ENCODE measurements at regions not wholly inside any gene's neighbourhood (a gene's known extent, or its start where the extent isn't known, plus 50 kb on each side); places are given as distances from the start of the nearest gene placed in this dataset.

DNA sequence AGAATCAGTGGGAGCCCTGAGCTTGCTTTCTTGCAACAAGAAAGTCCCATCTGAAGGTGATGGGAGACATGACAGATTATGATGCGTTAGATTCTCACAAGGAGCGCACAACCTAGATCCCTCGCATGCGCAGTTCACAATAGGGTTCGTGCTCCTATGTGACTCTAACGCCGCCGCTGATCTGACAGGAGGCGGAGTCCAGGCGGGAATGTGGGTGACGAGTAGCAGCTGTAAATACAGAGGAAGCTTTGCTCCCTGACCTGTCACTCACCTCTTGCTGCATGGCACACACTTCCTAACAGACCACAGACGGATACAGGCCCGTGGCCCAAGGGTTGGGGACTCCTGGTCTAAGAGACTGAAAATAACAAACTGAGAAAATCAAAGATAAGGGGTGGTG, 1163.4 kb upstream of the AUTS2 start:
- Histone ChIP-seq H3K27ac (ENCODE audit: low read depth, low read length) (no peak overlapping the region), H3K27me3 (ENCODE audit: control insufficient read depth in 1 of 2, insufficient read depth in 2 of 2, low read length in 2 of 2) (no peaks in the 10 kb centered on the region), H3K4me1 (ENCODE audit: control insufficient read depth in 1 of 2, insufficient read depth in 2 of 2, low read length in 2 of 2) (no peaks in the 10 kb centered on the region), H3K9me3 (ENCODE audit: control insufficient read depth in 1 of 2, low read length in 2 of 2) (peaks cover 0 to 4% of the 10 kb centered on the region in 2 donors), H3K4me3 (ENCODE audit: low read depth in 1 of 2, low read length in 2 of 2) (no peak overlapping the region), H3K9ac (ENCODE audit: low read depth in 1 of 2, low read length in 2 of 2) (no peak overlapping the region), H3K36me3 (ENCODE audit: control insufficient read depth in 1 of 2, insufficient read depth in 2 of 2, low read length in 2 of 2) (no peaks in the 10 kb centered on the region)

DNA sequence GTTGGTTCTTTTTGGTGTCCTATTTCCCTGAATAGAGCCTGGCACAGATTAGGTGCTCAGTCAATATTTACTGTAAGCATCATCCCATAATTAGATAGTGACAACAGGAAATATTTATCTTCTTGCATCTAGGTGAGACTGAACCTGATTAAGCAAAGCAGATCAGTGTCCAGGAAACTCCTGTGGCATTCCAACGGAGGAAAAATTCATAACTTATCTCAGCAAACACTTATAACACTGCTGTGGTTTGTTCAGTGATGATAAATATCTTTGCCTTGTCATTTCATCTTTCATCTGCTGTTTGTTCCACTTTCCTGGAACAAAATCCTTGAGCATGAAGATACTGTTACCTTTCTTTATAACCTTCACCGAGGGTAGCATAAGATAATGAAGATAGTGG, 1160.3 kb upstream of the AUTS2 start:
- Histone ChIP-seq H3K9me3 (ENCODE audit: control insufficient read depth in 1 of 2, low read length in 2 of 2) (peaks cover 0 to 4% of the 10 kb centered on the region in 2 donors), H3K9ac (ENCODE audit: low read depth in 1 of 2, low read length in 2 of 2) (no peak overlapping the region), H3K4me1 (ENCODE audit: control insufficient read depth in 1 of 2, insufficient read depth in 2 of 2, low read length in 2 of 2) (no peaks in the 10 kb centered on the region), H3K4me3 (ENCODE audit: low read depth in 1 of 2, low read length in 2 of 2) (no peak overlapping the region), H3K36me3 (ENCODE audit: control insufficient read depth in 1 of 2, insufficient read depth in 2 of 2, low read length in 2 of 2) (no peaks in the 10 kb centered on the region), H3K27ac (ENCODE audit: low read depth, low read length) (no peak overlapping the region), H3K27me3 (ENCODE audit: control insufficient read depth in 1 of 2, insufficient read depth in 2 of 2, low read length in 2 of 2) (no peaks in the 10 kb centered on the region)

- H3K36me3 ChIP-seq (ENCODE audit: control insufficient read depth in 1 of 2, insufficient read depth in 2 of 2, low read length in 2 of 2): no peaks in the 10 kb centered on the region
- H3K9ac ChIP-seq (ENCODE audit: low read depth in 1 of 2, low read length in 2 of 2): no peak overlapping the region
- no peaks in the 10 kb centered on the region for H3K4me1 ChIP-seq (ENCODE audit: control insufficient read depth in 1 of 2, insufficient read depth in 2 of 2, low read length in 2 of 2)
- no peaks in the 10 kb centered on the region for H3K27me3 ChIP-seq (ENCODE audit: control insufficient read depth in 1 of 2, insufficient read depth in 2 of 2, low read length in 2 of 2)
- no peak overlapping the region for H3K27ac ChIP-seq (ENCODE audit: low read depth, low read length)
- H3K4me3 ChIP-seq (ENCODE audit: low read depth in 1 of 2, low read length in 2 of 2): no peak overlapping the region
- H3K9me3 ChIP-seq (ENCODE audit: control insufficient read depth in 1 of 2, low read length in 2 of 2): peaks cover 0 to 4% of the 10 kb centered on the region in 2 donors
Observed at GRCh38 chr7:68438811-68439210, 1159.5 kb upstream of the AUTS2 start.

- no peak overlapping the region for H3K9ac ChIP-seq (ENCODE audit: low read depth in 1 of 2, low read length in 2 of 2)
- no peak overlapping the region for H3K27ac ChIP-seq (ENCODE audit: low read depth, low read length)
- no peaks in the 10 kb centered on the region for H3K36me3 ChIP-seq (ENCODE audit: control insufficient read depth in 1 of 2, insufficient read depth in 2 of 2, low read length in 2 of 2)
- H3K9me3 ChIP-seq (ENCODE audit: control insufficient read depth in 1 of 2, low read length in 2 of 2): peaks cover 0 to 4% of the 10 kb centered on the region in 2 donors
- H3K4me1 ChIP-seq (ENCODE audit: control insufficient read depth in 1 of 2, insufficient read depth in 2 of 2, low read length in 2 of 2): no peaks in the 10 kb centered on the region
- no peak overlapping the region for H3K4me3 ChIP-seq (ENCODE audit: low read depth in 1 of 2, low read length in 2 of 2)
- no peaks in the 10 kb centered on the region for H3K27me3 ChIP-seq (ENCODE audit: control insufficient read depth in 1 of 2, insufficient read depth in 2 of 2, low read length in 2 of 2)
Observed at GRCh38 chr7:68439897-68440296, 1158.4 kb upstream of the AUTS2 start.

DNA sequence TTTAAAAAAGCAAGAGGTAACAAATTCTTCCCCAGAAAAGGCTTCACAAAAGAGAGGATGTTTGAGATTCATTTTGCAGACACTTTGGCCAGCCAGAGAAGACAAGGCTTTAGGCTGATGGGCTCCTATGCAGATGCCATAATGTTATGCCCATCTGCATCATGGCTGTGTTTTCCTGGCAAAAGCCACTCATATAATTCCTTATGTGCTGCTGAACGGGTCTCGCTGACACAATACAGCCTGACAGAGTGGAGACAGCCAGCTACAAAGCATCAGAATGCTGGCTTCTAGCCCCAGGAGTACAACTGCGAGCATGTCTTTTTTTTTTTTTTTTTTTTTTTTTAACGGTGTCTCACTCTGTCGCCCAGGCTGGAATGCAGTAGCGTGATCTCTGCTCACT, 1157.4 kb upstream of the AUTS2 start:
- Histone ChIP-seq H3K9me3 (ENCODE audit: control insufficient read depth in 1 of 2, low read length in 2 of 2) (peaks cover 0 to 4% of the 10 kb centered on the region in 2 donors), H3K4me3 (ENCODE audit: low read depth in 1 of 2, low read length in 2 of 2) (no peak overlapping the region), H3K27ac (ENCODE audit: low read depth, low read length) (no peak overlapping the region), H3K36me3 (ENCODE audit: control insufficient read depth in 1 of 2, insufficient read depth in 2 of 2, low read length in 2 of 2) (no peaks in the 10 kb centered on the region), H3K9ac (ENCODE audit: low read depth in 1 of 2, low read length in 2 of 2) (no peak overlapping the region), H3K27me3 (ENCODE audit: control insufficient read depth in 1 of 2, insufficient read depth in 2 of 2, low read length in 2 of 2) (no peaks in the 10 kb centered on the region), H3K4me1 (ENCODE audit: control insufficient read depth in 1 of 2, insufficient read depth in 2 of 2, low read length in 2 of 2) (no peaks in the 10 kb centered on the region)

DNA sequence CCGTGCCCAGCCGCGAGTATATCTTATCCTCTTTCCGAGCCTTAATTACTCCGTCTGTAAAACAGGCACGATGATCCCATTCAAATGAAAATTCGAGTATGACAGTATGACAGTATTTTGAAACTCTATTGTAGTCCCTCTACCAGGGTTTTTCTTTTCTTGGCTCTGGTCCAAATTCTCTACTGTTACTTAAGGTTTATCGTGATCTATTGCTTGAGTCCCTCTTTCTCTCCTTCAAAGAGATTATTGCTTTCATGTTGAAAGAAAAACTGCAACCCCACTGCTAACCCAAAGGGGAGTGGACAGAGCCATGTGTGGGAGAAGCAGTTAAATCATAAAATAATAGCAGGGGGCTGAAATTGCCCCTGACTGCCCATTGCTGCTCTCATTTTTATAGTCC, 1156.6 kb upstream of the AUTS2 start:
- H3K4me1 ChIP-seq (ENCODE audit: control insufficient read depth in 1 of 2, insufficient read depth in 2 of 2, low read length in 2 of 2): no peaks in the 10 kb centered on the region
- H3K9me3 ChIP-seq (ENCODE audit: control insufficient read depth in 1 of 2, low read length in 2 of 2): peaks cover 0 to 4% of the 10 kb centered on the region in 2 donors
- no peak overlapping the region for H3K27ac ChIP-seq (ENCODE audit: low read depth, low read length)
- no peak overlapping the region for H3K4me3 ChIP-seq (ENCODE audit: low read depth in 1 of 2, low read length in 2 of 2)
- no peaks in the 10 kb centered on the region for H3K27me3 ChIP-seq (ENCODE audit: control insufficient read depth in 1 of 2, insufficient read depth in 2 of 2, low read length in 2 of 2)
- no peak overlapping the region for H3K9ac ChIP-seq (ENCODE audit: low read depth in 1 of 2, low read length in 2 of 2)
- no peaks in the 10 kb centered on the region for H3K36me3 ChIP-seq (ENCODE audit: control insufficient read depth in 1 of 2, insufficient read depth in 2 of 2, low read length in 2 of 2)

DNA sequence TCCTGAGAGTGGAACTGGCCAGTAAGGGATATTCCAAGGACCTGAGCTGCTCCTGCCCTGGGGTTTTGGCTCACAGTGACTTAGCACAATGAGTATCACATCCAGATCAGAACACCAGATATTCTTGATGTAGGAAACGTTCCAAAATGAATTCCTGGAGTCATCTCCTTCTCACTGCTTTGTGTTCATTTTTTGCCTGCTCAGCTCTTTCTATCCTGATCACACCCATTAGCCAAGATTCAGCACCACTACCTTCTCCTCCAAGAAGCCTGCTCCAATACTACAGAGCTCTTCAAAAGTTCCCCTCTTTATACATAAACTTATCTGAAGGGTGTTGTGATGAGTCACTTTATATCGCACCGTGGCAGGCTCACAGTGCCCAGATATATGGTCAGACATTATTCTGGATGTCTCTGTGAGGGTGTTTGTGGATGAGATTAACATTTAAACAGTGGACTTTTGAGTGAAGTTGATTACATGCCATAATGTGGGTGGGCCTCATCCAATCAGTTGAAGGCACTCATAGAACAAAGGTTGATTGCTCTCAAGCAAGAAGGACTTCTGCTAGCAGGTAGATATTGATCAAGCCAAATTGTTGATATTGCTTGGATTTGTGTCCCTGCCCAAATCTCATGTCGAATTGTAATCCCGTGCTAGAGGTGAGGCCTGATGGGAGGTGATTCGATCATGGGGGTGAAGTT, 1155.2 kb upstream of the AUTS2 start:
- H3K27me3 ChIP-seq (ENCODE audit: control insufficient read depth in 1 of 2, insufficient read depth in 2 of 2, low read length in 2 of 2): no peaks in the 10 kb centered on the region
- H3K9ac ChIP-seq (ENCODE audit: low read depth in 1 of 2, low read length in 2 of 2): no peak overlapping the region
- no peak overlapping the region for H3K27ac ChIP-seq (ENCODE audit: low read depth, low read length)
- H3K4me1 ChIP-seq (ENCODE audit: control insufficient read depth in 1 of 2, insufficient read depth in 2 of 2, low read length in 2 of 2): no peaks in the 10 kb centered on the region
- no peaks in the 10 kb centered on the region for H3K36me3 ChIP-seq (ENCODE audit: control insufficient read depth in 1 of 2, insufficient read depth in 2 of 2, low read length in 2 of 2)
- peaks cover 0 to 4% of the 10 kb centered on the region in 2 donors for H3K9me3 ChIP-seq (ENCODE audit: control insufficient read depth in 1 of 2, low read length in 2 of 2)
- H3K4me3 ChIP-seq (ENCODE audit: low read depth in 1 of 2, low read length in 2 of 2): no peak overlapping the region

DNA sequence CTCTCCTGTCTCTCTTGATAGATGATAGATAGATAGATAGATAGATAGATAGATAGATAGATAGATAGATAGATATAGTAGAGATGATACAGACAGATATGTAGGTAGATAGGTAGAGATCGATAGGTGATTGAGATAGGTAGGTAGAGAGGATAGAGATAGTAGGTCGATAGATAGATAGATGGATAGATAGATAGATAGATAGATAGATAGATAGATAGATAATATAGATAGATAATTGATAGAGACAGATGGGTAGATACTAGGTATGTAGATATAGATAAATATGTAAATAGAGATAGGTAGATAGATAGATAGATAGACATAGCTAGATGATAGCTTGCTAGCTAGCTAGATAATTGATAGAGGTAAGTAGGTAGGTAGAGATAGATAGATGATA, 1154.2 kb upstream of the AUTS2 start:
- no peaks in the 10 kb centered on the region for H3K36me3 ChIP-seq (ENCODE audit: control insufficient read depth in 1 of 2, insufficient read depth in 2 of 2, low read length in 2 of 2)
- no peak overlapping the region for H3K4me3 ChIP-seq (ENCODE audit: low read depth in 1 of 2, low read length in 2 of 2)
- H3K27me3 ChIP-seq (ENCODE audit: control insufficient read depth in 1 of 2, insufficient read depth in 2 of 2, low read length in 2 of 2): no peaks in the 10 kb centered on the region
- H3K9me3 ChIP-seq (ENCODE audit: control insufficient read depth in 1 of 2, low read length in 2 of 2): no peaks in the 10 kb centered on the region
- no peak overlapping the region for H3K9ac ChIP-seq (ENCODE audit: low read depth in 1 of 2, low read length in 2 of 2)
- H3K4me1 ChIP-seq (ENCODE audit: control insufficient read depth in 1 of 2, insufficient read depth in 2 of 2, low read length in 2 of 2): no peaks in the 10 kb centered on the region
- H3K27ac ChIP-seq (ENCODE audit: low read depth, low read length): no peak overlapping the region

DNA sequence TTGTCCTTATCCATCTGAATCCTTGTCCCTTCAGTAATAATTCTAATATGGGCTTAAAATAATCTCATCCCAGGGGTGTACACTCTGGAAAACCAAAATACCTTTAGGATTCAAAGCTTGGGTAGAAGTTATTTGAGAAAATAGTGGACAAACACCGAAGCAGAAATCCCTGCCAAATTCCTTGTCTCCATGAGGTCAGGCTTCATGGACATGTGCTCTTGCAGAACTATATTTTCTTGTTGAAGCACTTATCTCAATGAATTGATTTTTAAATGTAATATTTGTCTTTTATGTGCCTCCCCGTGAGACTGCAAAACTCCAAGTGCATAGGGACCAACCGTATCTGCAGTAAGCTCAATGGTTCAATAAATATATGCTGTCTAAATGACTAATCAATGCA, 1153.3 kb upstream of the AUTS2 start:
- Histone ChIP-seq H3K4me1 (ENCODE audit: control insufficient read depth in 1 of 2, insufficient read depth in 2 of 2, low read length in 2 of 2) (no peaks in the 10 kb centered on the region), H3K36me3 (ENCODE audit: control insufficient read depth in 1 of 2, insufficient read depth in 2 of 2, low read length in 2 of 2) (no peaks in the 10 kb centered on the region), H3K4me3 (ENCODE audit: low read depth in 1 of 2, low read length in 2 of 2) (no peak overlapping the region), H3K27ac (ENCODE audit: low read depth, low read length) (no peak overlapping the region), H3K9ac (ENCODE audit: low read depth in 1 of 2, low read length in 2 of 2) (no peak overlapping the region), H3K9me3 (ENCODE audit: control insufficient read depth in 1 of 2, low read length in 2 of 2) (no peaks in the 10 kb centered on the region), H3K27me3 (ENCODE audit: control insufficient read depth in 1 of 2, insufficient read depth in 2 of 2, low read length in 2 of 2) (no peaks in the 10 kb centered on the region)

DNA sequence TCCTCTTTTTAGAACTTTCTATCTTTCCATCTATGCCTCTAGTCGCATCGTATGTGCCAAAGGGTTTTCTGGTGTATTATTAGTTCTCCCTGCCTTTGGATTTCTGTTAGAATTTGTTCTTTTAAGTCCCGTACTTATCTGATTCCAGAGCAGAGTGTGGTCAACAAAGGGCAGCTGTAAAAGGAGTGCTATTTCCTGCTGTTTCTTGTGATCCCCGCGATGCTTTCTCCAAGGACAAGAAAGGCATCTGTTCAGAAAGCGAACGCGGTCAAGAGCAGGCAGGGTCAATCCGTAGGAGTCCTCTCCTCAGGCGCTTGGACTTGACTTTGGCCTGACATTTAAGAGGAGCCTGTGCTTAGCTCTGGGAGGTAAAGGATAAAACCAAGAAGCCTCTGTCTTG, 1152.1 kb upstream of the AUTS2 start:
- H3K27ac ChIP-seq (ENCODE audit: low read depth, low read length): no peak overlapping the region
- H3K4me1 ChIP-seq (ENCODE audit: control insufficient read depth in 1 of 2, insufficient read depth in 2 of 2, low read length in 2 of 2): no peaks in the 10 kb centered on the region
- no peaks in the 10 kb centered on the region for H3K36me3 ChIP-seq (ENCODE audit: control insufficient read depth in 1 of 2, insufficient read depth in 2 of 2, low read length in 2 of 2)
- no peak overlapping the region for H3K4me3 ChIP-seq (ENCODE audit: low read depth in 1 of 2, low read length in 2 of 2)
- no peak overlapping the region for H3K9ac ChIP-seq (ENCODE audit: low read depth in 1 of 2, low read length in 2 of 2)
- H3K27me3 ChIP-seq (ENCODE audit: control insufficient read depth in 1 of 2, insufficient read depth in 2 of 2, low read length in 2 of 2): no peaks in the 10 kb centered on the region
- H3K9me3 ChIP-seq (ENCODE audit: control insufficient read depth in 1 of 2, low read length in 2 of 2): no peaks in the 10 kb centered on the region

DNA sequence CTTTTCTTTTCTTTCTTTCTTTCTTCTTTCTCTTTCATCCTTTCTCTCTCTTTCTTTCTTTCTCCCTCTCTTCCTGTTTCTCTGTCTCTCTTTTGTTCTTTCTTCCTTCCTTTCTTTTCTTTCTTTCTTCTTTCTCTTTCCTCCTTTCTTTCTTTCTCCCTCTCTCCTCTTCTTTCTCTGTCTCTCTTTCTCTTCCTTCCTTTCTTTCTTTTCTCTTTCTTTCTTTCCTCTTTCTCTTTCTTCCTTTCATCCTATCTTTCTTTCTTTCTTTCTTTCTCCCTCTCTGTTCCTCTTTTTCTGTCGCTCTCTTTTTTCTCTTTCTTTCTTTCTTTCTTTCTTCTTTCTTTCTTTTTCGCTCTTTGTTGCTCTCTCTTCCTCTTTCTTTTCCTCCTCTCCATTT, 1149.2 kb upstream of the AUTS2 start:
- H3K27ac ChIP-seq (ENCODE audit: low read depth, low read length): no peak overlapping the region

More for the DNA sequence above, 1149.2 kb upstream of the AUTS2 start:
- Histone ChIP-seq H3K9ac (ENCODE audit: low read depth in 1 of 2, low read length in 2 of 2) (no peak overlapping the region), H3K9me3 (ENCODE audit: control insufficient read depth in 1 of 2, low read length in 2 of 2) (no peaks in the 10 kb centered on the region), H3K27me3 (ENCODE audit: control insufficient read depth in 1 of 2, insufficient read depth in 2 of 2, low read length in 2 of 2) (no peaks in the 10 kb centered on the region), H3K36me3 (ENCODE audit: control insufficient read depth in 1 of 2, insufficient read depth in 2 of 2, low read length in 2 of 2) (no peaks in the 10 kb centered on the region), H3K4me3 (ENCODE audit: low read depth in 1 of 2, low read length in 2 of 2) (no peak overlapping the region), H3K4me1 (ENCODE audit: control insufficient read depth in 1 of 2, insufficient read depth in 2 of 2, low read length in 2 of 2) (no peaks in the 10 kb centered on the region)
